ENCODE measurements at regions not wholly inside any gene's neighbourhood (a gene's known extent, or its start where the extent isn't known, plus 50 kb on each side); places are given as distances from the start of the nearest gene placed in this dataset.

GRCh38 chr3:83438188-83438587 lies 1520.6 kb upstream of the CADM2 start:
- DNase-seq (ENCODE audit: insufficient read length, low spot score) = no peak
- no peak for TF ChIP-seq POU2F2 (IDR thresholded peaks at IDR 0.05; ENCODE audit: low read depth, low read length)
- TF ChIP-seq POLR2A (IDR thresholded peaks at IDR 0.05; ENCODE audit: low read depth, low read length) = no peak
- no peak for TF ChIP-seq TAF1 (IDR thresholded peaks at IDR 0.05; ENCODE audit: low read depth, low read length)
- no peak for TF ChIP-seq PAX5 (IDR thresholded peaks at IDR 0.05; ENCODE audit: insufficient read depth, low read length, severe bottlenecking)
- no peak for TF ChIP-seq POLR2AphosphoS5 (IDR thresholded peaks at IDR 0.05; ENCODE audit: low read depth, low read length)
- no peak for TF ChIP-seq SPI1 (IDR thresholded peaks at IDR 0.05; ENCODE audit: low read depth, low read length)
- no peak for FAIRE-seq

- DNase-seq (ENCODE audit: insufficient read length, low spot score) (no peak), FAIRE-seq (no peak)
- TF ChIP-seq POLR2A (IDR thresholded peaks at IDR 0.05; ENCODE audit: low read depth, low read length) (no peak), PAX5 (IDR thresholded peaks at IDR 0.05; ENCODE audit: insufficient read depth, low read length, severe bottlenecking) (no peak), POU2F2 (IDR thresholded peaks at IDR 0.05; ENCODE audit: low read depth, low read length) (no peak), SPI1 (IDR thresholded peaks at IDR 0.05; ENCODE audit: low read depth, low read length) (no peak), POLR2AphosphoS5 (IDR thresholded peaks at IDR 0.05; ENCODE audit: low read depth, low read length) (no peak), TAF1 (IDR thresholded peaks at IDR 0.05; ENCODE audit: low read depth, low read length) (no peak)
These were observed 1505.7 kb upstream of the CADM2 start for GRCh38 chr3:83453056-83453455.

GRCh38 chr3:83454353-83454752 lies 1504.4 kb upstream of the CADM2 start:
- FAIRE-seq = no peak
- DNase-seq (ENCODE audit: insufficient read length, low spot score) = no peak
- TF ChIP-seq TAF1 (IDR thresholded peaks at IDR 0.05; ENCODE audit: low read depth, low read length) (no peak), SPI1 (IDR thresholded peaks at IDR 0.05; ENCODE audit: low read depth, low read length) (no peak), PAX5 (IDR thresholded peaks at IDR 0.05; ENCODE audit: insufficient read depth, low read length, severe bottlenecking) (no peak), POLR2AphosphoS5 (IDR thresholded peaks at IDR 0.05; ENCODE audit: low read depth, low read length) (no peak), POU2F2 (IDR thresholded peaks at IDR 0.05; ENCODE audit: low read depth, low read length) (no peak), POLR2A (IDR thresholded peaks at IDR 0.05; ENCODE audit: low read depth, low read length) (no peak)

GRCh38 chr3:83457551-83457950 lies 1501.2 kb upstream of the CADM2 start:
- FAIRE-seq (no peak), DNase-seq (ENCODE audit: insufficient read length, low spot score) (no peak)
- TF ChIP-seq TAF1 (IDR thresholded peaks at IDR 0.05; ENCODE audit: low read depth, low read length) = no peak
- no peak for TF ChIP-seq PAX5 (IDR thresholded peaks at IDR 0.05; ENCODE audit: insufficient read depth, low read length, severe bottlenecking)
- TF ChIP-seq POU2F2 (IDR thresholded peaks at IDR 0.05; ENCODE audit: low read depth, low read length) = no peak
- no peak for TF ChIP-seq POLR2A (IDR thresholded peaks at IDR 0.05; ENCODE audit: low read depth, low read length)
- TF ChIP-seq POLR2AphosphoS5 (IDR thresholded peaks at IDR 0.05; ENCODE audit: low read depth, low read length) = no peak
- no peak for TF ChIP-seq SPI1 (IDR thresholded peaks at IDR 0.05; ENCODE audit: low read depth, low read length)

- FAIRE-seq (no peak), DNase-seq (ENCODE audit: insufficient read length, low spot score) (no peak)
- TF ChIP-seq PAX5 (IDR thresholded peaks at IDR 0.05; ENCODE audit: insufficient read depth, low read length, severe bottlenecking) = no peak
- TF ChIP-seq TAF1 (IDR thresholded peaks at IDR 0.05; ENCODE audit: low read depth, low read length) = no peak
These were observed 1498.7 kb upstream of the CADM2 start for GRCh38 chr3:83460052-83460451.

- FAIRE-seq (no peak), DNase-seq (ENCODE audit: insufficient read length, low spot score) (no peak)
- TF ChIP-seq PAX5 (IDR thresholded peaks at IDR 0.05; ENCODE audit: insufficient read depth, low read length, severe bottlenecking) (no peak), POU2F2 (IDR thresholded peaks at IDR 0.05; ENCODE audit: low read depth, low read length) (no peak), SPI1 (IDR thresholded peaks at IDR 0.05; ENCODE audit: low read depth, low read length) (no peak)
These were observed 1497.4 kb upstream of the CADM2 start for GRCh38 chr3:83461411-83461810.

- TF ChIP-seq TAF1 (IDR thresholded peaks at IDR 0.05; ENCODE audit: low read depth, low read length) (no peak), POU2F2 (IDR thresholded peaks at IDR 0.05; ENCODE audit: low read depth, low read length) (no peak), POLR2AphosphoS5 (IDR thresholded peaks at IDR 0.05; ENCODE audit: low read depth, low read length) (no peak), SPI1 (IDR thresholded peaks at IDR 0.05; ENCODE audit: low read depth, low read length) (no peak), PAX5 (IDR thresholded peaks at IDR 0.05; ENCODE audit: insufficient read depth, low read length, severe bottlenecking) (no peak), POLR2A (IDR thresholded peaks at IDR 0.05; ENCODE audit: low read depth, low read length) (no peak)
- FAIRE-seq (no peak), DNase-seq (ENCODE audit: insufficient read length, low spot score) (no peak)
These were observed 1481.2 kb upstream of the CADM2 start for GRCh38 chr3:83477563-83477962.

- DNase-seq (ENCODE audit: insufficient read length, low spot score) (no peak), FAIRE-seq (no peak)
- TF ChIP-seq TAF1 (IDR thresholded peaks at IDR 0.05; ENCODE audit: low read depth, low read length) (no peak), PAX5 (IDR thresholded peaks at IDR 0.05; ENCODE audit: insufficient read depth, low read length, severe bottlenecking) (no peak), POLR2A (IDR thresholded peaks at IDR 0.05; ENCODE audit: low read depth, low read length) (no peak), POU2F2 (IDR thresholded peaks at IDR 0.05; ENCODE audit: low read depth, low read length) (no peak), POLR2AphosphoS5 (IDR thresholded peaks at IDR 0.05; ENCODE audit: low read depth, low read length) (no peak), SPI1 (IDR thresholded peaks at IDR 0.05; ENCODE audit: low read depth, low read length) (no peak)
These were observed 1476.3 kb upstream of the CADM2 start for GRCh38 chr3:83482402-83483070.

GRCh38 chr3:83496462-83496861 lies 1462.3 kb upstream of the CADM2 start:
- FAIRE-seq (no peak), DNase-seq (ENCODE audit: insufficient read length, low spot score) (no peak)
- TF ChIP-seq PAX5 (IDR thresholded peaks at IDR 0.05; ENCODE audit: insufficient read depth, low read length, severe bottlenecking) = no peak
- TF ChIP-seq TAF1 (IDR thresholded peaks at IDR 0.05; ENCODE audit: low read depth, low read length) = no peak
- TF ChIP-seq POLR2AphosphoS5 (IDR thresholded peaks at IDR 0.05; ENCODE audit: low read depth, low read length) = no peak
- TF ChIP-seq POU2F2 (IDR thresholded peaks at IDR 0.05; ENCODE audit: low read depth, low read length) = no peak
- TF ChIP-seq POLR2A (IDR thresholded peaks at IDR 0.05; ENCODE audit: low read depth, low read length) = no peak
- no peak for TF ChIP-seq SPI1 (IDR thresholded peaks at IDR 0.05; ENCODE audit: low read depth, low read length)

- DNase-seq (ENCODE audit: insufficient read length, low spot score) (no peak), FAIRE-seq (no peak)
- TF ChIP-seq POLR2AphosphoS5 (IDR thresholded peaks at IDR 0.05; ENCODE audit: low read depth, low read length) (no peak), POU2F2 (IDR thresholded peaks at IDR 0.05; ENCODE audit: low read depth, low read length) (no peak), TAF1 (IDR thresholded peaks at IDR 0.05; ENCODE audit: low read depth, low read length) (no peak), SPI1 (IDR thresholded peaks at IDR 0.05; ENCODE audit: low read depth, low read length) (no peak), PAX5 (IDR thresholded peaks at IDR 0.05; ENCODE audit: insufficient read depth, low read length, severe bottlenecking) (no peak), POLR2A (IDR thresholded peaks at IDR 0.05; ENCODE audit: low read depth, low read length) (no peak)
These were observed 1460.3 kb upstream of the CADM2 start for GRCh38 chr3:83498361-83499016.

Measured in GM12891 (cell line).